ENCODE measurements at regions not wholly inside any gene's neighbourhood (a gene's known extent, or its start where the extent isn't known, plus 50 kb on each side); places are given as distances from the start of the nearest gene placed in this dataset.

DNA sequence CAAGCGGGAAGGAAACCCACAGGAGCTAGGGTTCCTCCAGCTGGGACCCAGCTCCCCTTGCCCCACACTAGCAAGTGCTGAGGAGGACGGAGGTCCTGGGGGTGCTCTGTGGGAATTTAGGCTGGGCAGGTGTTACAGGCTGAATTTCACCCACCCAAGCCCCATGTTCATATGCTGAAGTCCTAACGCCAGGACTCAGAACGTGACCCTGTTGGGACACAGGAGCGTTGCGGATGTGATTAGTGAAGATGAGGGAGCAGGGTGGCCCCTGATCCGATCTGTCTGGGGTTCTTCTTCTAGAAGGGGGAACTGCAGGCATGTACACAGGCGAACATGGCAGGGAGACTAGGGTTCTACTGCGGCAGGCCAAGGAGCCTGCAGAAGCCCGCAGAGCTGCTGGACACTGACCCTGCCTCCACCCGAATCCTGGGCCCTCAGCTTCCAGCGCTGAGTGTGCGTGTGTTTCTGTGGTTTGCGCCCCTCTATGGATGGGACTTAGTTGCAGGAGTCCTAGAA, 103.4 kb upstream of the FGF3 start:
- intact Hi-C loops (cut with DNase I), result no loop called here
- DNase-seq (no peak), ATAC-seq (no peak)

DNA sequence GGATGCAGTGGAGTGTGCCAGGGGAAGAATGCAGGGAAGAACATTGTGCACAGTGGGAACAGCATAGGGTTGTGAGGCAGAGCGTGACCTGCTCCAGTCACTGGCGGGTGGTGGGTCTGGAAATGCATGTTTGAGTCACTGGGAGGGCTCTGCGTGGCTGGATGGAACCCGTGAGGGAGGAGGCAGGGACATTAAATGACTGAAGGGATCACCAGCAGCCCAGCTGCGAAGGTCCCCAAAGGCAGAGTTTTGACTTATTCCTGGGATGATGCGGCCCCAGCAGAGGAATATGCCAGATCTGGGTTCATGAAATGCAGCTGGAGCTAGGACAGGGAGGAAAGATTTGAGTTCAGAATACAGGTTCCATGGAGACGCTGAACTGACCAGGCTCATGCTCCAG, 104.0 kb upstream of the FGF3 start:
- no peak for DNase-seq
- ATAC-seq, result no peak
- intact Hi-C loops (cut with DNase I), result no loop called here

DNA sequence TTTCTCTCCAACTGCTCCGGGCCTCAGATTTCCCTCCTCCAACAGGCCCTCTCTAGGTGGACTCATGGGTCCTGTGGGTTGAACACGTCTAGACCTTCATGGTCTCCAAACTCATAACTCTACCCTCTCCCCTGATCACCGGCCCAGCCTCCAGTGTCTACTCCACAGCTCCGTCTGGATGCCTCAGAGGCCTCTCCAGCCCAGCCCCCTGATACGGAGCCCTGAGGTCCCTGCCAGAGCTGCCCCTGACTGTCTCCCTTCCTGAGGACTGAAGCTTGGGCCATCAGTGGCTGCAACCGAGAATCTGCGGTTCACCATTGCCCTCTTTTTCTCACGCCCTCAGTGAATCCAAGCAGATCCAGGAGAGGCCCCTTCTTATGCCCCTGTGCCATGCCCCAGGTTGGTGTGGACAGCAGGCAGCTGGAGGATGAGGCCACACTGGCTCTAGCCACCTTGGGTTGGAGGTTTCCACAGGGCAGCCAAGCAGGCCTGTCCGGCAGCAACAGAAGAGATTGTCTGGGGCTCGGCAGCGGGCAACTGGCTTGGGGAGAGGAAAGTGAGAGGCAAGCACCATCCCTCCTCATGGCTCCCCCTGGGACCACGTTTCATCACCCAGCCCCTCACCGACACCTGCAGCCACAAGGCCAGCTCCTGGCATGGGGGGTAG, 104.6 kb upstream of the FGF3 start:
- DNase-seq (no peak), ATAC-seq (no peak)
- intact Hi-C loops (cut with DNase I), result no loop called here

DNA sequence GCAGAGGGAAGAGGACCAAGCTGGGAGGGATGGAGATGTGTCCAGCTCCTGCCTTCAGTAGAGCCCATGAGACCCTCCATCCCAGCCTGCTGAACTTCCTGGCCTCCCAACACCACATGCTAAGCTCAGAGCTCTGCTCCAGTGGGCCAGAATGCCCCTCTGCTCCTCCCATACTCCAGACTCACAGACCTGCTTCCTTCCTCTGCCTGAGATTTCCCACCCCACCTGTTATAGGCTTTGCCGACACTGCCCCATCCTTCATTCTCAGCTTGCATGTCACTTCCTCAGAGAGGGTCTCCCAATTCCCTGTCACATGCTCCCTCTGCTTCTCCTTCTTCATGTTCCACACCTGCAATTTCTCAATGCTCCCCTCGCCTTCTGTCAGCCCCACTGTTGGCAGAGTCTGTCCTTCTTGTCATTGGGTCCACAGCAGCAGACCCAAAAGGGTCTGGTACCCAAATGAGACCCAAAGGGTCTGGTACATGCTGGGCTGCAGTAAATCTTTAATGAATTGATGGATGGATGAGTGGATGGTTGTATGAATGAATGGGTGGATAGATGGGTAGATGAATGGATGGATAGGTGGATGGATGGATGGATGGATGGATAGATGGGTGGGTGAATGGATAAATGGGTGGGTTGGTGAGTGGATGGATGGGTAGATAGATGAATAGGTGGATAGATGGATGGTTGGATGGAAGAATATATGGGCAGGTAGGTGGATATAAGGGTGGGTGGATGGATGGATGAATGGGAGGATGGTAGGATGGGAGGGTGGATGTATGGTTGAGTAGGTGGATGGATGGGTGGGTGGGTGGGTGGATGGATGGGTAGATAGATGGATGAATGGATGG, 105.3 kb upstream of the FGF3 start:
- intact Hi-C loops (cut with DNase I), result no loop called here
- no peak for ATAC-seq
- no peak for DNase-seq

GRCh38 chr11:69925366-69926196, 106.4 kb upstream of the FGF3 start:
- DNase-seq (no peak), ATAC-seq (no peak)
- intact Hi-C loops (cut with DNase I), result no loop called here

- intact Hi-C loops (cut with DNase I), result no loop called here
- no peak for DNase-seq
- peak in 1 of 2 donors; percentile 35 for ATAC-seq
Observed at GRCh38 chr11:69926376-69927050, 107.3 kb upstream of the FGF3 start.

- DNase-seq (no peak), ATAC-seq (no peak)
- intact Hi-C loops (cut with DNase I), result no loop called here
Observed at GRCh38 chr11:69928121-69928520, 108.9 kb upstream of the FGF3 start.

DNA sequence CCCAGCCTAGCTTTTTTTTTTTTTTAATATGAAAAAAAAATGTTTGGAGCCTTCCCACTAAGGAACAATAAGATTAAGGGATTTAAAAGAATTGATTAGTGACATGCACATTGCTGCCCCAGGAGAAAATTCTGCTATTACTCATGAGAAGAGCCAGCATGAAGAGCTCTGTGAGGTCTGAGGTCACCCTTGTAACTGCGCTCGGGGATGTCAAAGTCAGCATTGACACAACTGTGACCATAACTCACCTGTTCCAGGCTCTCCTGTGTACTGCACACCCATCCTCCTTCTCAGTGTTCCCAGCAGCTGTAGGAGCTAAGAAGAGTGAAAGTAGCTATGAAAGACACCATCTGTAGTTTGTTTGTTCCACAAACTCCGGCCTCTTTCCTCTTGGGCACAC, 109.8 kb upstream of the FGF3 start:
- no peak for ATAC-seq
- intact Hi-C loops (cut with DNase I), result no loop called here
- no peak for DNase-seq

GRCh38 chr11:69930081-69931059, 111.2 kb upstream of the FGF3 start:
- DNase-seq (no peak), ATAC-seq (no peak)
- intact Hi-C loops (cut with DNase I), result no loop called here

- intact Hi-C loops (cut with DNase I), result no loop called here
Observed at GRCh38 chr11:69931060-69931910, 112.1 kb upstream of the FGF3 start.

GRCh38 chr11:69931994-69932910, 113.0 kb upstream of the FGF3 start:
- intact Hi-C loops (cut with DNase I), result no loop called here
- ATAC-seq (no peak), DNase-seq (no peak)

More at GRCh38 chr11:69931060-69931910, 112.1 kb upstream of the FGF3 start:
- ATAC-seq, result no peak
- no peak for DNase-seq

DNA sequence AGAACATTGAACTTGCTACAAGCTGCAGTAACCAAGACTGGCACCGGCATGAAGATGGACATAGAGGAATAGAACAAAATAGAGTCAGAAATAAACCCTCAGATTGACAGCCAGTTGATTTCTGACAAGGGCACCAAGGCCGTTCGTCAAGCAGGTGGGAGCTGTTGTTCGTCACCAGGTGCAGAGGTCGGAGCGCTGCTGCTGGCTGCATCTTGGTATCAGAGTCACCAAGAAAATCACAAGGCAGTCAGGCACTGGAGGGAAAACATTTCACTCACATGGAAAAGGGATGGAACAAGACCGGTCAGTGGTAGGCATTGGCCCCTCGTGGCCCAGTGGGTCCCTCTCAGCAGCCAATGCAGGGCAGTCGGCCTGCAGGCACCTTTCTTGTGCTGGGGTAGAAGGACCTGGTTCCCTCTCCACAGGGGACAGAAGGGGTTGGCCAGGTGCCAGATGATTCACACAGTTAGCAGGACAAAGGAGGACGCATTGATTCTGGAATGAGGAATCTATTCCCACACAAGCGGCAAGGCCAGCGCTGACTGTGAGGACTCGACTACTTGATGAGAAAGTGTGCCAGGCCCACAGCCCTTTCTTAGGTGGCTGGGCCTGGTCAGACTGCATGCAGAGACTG, 115.8 kb upstream of the FGF3 start:
- intact Hi-C loops (cut with DNase I), result no loop called here
- no peak for ATAC-seq
- DNase-seq, result no peak

DNA sequence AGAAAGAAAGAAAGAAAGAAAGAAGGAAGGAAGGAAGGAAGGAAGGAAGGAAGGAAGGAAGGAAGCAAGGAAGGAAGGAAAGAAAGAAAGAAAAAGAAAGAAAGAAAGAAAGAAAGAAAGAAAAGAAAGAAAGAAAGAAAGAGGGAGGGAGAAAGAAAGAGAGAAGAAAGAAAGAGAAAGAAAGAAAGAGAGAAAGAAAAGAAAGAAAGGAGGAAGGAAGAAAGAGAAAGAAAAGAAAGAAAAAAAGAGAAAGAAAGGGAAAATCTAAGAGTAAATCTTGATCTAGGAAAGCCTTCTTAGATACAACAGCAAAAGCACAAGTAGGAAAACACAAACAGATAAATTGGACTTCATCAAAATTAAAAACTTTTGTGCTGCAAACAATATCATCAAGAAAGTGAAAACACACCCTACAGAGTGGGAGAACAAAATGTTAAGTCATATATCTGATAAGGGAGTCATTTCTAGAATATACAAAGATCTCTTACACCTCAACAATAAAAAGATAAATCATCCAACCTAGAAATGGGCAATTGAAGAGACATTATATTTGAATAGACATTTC, 116.8 kb upstream of the FGF3 start:
- DNase-seq (no peak), ATAC-seq (no peak)
- intact Hi-C loops (cut with DNase I), result no loop called here

GRCh38 chr11:69936771-69937170, 117.6 kb upstream of the FGF3 start:
- no peak for ATAC-seq
- no peak for DNase-seq
- intact Hi-C loops (cut with DNase I), result no loop called here

GRCh38 chr11:69938206-69938605, 119.0 kb upstream of the FGF3 start:
- intact Hi-C loops (cut with DNase I), result no loop called here
- DNase-seq (no peak), ATAC-seq (no peak)

All from left cardiac atrium (tissue), 4 donors.